ENCODE measurements at regions not wholly inside any gene's neighbourhood (a gene's known extent, or its start where the extent isn't known, plus 50 kb on each side); places are given as distances from the start of the nearest gene placed in this dataset.

DNA sequence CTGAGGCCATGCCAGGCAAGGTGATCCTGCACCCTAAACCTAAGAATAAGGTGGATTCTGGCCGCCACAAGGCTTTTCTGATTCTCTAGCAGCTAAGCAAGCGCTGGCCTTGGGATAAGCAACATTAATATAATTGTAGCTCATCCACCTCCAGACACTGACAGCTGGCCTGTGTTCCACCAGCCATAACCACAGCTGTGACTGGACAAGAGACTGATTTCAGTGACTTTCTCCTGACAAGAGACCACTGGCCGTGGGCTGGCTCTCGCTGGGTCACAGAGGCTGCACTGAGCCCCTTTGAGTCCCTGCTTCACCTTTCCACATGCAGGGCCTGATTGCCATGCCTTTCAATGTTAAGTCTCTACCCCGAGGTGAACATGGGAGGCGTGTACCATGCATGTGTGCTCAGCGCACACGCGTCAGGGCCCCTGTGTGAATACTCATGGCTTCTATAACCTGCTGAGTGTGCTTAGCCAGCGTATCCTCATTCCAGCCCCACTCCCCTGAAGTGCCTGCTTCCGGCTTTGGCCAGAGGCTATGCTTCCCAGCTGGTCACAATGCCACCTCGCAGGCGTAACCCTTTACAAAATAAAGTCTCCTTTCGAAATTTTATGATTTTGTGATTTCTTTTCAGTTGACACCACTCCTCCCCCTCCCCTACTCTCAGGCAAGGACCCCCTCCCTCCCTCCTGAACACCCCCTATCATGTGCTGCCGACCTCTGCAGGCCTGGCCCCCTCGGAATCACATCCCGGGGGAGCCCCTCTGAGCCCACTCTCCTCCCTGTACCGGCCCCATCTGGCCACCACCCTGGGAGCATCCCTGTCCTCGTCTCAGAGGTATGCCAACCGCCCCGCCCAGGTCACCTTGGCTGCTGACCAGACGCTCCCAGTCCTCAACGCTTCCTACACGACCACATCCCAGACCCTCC, 128.1 kb downstream of the CTTN start:
- H3K4me3 ChIP-seq (ENCODE audit: low read length): no peak overlapping the region
- no peak for DNase-seq (ENCODE audit: low read depth)
- TF ChIP-seq, protein P1, sequence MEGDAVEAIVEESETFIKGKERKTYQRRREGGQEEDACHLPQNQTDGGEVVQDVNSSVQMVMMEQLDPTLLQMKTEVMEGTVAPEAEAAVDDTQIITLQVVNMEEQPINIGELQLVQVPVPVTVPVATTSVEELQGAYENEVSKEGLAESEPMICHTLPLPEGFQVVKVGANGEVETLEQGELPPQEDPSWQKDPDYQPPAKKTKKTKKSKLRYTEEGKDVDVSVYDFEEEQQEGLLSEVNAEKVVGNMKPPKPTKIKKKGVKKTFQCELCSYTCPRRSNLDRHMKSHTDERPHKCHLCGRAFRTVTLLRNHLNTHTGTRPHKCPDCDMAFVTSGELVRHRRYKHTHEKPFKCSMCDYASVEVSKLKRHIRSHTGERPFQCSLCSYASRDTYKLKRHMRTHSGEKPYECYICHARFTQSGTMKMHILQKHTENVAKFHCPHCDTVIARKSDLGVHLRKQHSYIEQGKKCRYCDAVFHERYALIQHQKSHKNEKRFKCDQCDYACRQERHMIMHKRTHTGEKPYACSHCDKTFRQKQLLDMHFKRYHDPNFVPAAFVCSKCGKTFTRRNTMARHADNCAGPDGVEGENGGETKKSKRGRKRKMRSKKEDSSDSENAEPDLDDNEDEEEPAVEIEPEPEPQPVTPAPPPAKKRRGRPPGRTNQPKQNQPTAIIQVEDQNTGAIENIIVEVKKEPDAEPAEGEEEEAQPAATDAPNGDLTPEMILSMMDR (conservative IDR thresholded peaks at IDR 0.05; ENCODE audit: low read length): no peak

DNA sequence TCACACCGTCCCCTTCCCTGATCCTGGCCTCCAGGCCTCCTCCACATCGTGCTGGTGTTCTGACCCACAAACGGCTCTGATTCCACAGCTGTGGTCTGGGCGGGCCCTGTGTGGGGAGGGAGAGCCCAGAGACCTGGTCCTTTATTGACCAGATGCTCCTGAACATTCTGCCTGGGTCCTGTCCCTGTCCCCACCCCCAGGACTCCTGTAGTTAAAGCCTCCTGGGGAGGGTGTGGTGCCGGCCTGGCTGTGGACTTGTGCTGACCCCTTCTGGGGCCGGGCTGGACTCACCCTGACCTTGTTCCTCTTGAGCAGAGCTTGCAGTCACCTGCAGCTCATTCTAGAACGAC, 128.7 kb downstream of the CTTN start:
- TF ChIP-seq, protein P1 (conservative IDR thresholded peaks at IDR 0.05; ENCODE audit: low read length): no peak
- no peak for DNase-seq (ENCODE audit: low read depth)
- no peak overlapping the region for H3K4me3 ChIP-seq (ENCODE audit: low read length)

DNA sequence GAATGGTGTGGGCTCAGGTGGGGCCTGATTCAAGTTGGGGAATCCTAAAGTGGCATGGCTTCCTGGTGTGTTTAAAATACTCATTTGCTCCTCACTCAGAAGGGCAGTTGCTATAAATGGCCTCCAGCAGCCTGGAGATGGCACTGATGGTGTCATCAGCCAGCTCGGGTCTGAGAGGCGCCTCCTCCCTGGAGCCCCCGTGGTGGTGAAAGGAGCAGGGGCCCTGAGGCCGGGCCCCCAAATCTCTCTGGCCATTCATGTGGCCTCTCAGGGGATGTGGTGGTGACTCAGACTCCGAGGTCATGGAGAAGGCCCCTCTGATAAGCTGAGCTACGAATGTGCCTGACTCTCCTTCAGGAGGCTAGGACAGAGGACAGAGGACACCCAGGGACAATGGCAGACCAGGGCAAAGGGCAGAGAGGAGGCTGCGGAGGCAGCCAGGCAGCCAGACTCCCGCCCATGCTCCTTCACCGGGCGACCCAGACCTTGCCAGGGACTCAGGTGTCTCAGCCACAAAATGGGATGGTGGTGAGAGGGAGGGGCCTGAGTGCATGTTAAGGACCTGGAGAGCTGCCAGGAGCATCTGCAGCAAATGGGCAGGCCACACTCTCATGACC, 129.2 kb downstream of the CTTN start:
- no peak overlapping the region for H3K4me3 ChIP-seq (ENCODE audit: low read length)
- no peak for DNase-seq (ENCODE audit: low read depth)
- TF ChIP-seq, protein P1 (conservative IDR thresholded peaks at IDR 0.05; ENCODE audit: low read length): no peak

DNA sequence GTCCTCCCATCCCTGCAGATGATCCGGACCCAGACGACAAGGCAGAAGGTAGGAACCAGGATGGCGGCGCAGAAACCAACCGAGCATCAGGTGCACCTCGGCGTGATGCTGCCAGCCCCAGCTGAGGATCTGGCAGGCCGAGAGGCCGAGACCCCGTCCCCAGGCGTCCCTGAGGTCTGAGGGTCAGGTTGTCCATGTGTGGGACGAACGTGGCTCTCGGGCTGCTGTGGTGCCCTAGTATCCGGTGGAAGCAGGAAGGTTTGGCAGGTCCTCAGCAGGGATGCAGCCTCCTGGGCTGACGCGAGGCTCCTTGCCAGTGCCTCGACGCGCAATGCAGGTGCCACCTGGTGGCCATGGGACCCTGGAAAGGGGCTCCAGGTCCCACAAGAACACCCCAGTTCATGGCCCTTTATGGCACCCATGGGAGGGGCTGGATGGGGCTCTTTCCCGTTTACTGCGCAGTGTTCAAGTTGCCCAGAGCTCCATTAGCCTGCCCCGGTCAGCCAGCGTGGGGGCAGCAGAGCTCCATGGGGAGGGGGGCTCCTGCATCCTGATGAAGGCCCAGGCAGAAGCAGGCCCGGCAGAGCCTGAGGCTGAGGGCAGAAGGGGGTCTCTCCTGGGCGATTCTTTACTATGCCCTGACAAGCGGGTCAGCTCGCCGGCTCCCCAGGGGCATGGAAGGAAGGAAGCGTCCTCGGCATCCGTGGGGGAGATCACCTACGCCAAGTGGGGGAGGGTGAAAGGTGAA, 129.9 kb downstream of the CTTN start:
- no peak for DNase-seq (ENCODE audit: low read depth)
- H3K4me3 ChIP-seq (ENCODE audit: low read length): no peak overlapping the region
- TF ChIP-seq, protein P1 (conservative IDR thresholded peaks at IDR 0.05; ENCODE audit: low read length): no peak

DNA sequence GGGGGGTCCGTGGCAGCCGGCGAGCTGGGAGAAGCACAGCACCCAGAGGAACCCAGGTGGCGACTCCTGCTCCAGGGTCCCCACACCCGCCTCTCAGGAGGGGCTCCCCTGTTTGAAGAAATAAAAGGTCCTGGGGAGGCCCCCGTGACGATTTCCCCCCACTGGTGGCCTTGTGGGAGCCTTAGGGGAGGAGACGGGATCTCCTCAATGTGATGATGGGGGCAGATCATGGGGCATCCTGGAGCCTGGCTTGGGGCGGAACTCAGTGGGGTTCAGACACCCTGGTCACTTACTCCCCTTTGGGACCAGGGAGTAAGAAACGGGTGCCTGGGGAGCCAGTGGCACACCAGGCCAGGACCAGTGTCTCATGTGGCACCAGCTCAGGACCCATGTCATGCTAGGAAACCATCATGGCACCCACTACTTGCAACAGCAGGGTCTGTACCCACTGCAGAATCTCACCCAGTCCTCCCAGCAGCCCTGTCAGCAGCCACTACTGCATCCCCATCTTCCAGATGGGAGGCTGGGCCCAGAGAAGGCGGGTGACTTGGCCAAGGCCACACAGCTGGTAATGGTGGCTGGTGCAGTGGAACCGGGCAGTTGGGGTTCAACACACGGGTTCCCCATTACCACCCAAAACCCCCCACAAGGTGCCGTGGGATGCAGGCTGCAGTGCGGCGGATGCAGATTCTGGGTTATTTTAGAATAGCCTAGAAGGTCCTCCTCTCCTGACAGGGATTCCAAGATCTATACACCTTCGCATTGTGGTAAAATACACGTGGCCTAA, 130.7 kb downstream of the CTTN start:
- TF ChIP-seq, protein P1 (conservative IDR thresholded peaks at IDR 0.05; ENCODE audit: low read length): no peak
- H3K4me3 ChIP-seq (ENCODE audit: low read length): no peak overlapping the region
- no peak for DNase-seq (ENCODE audit: low read depth)

DNA sequence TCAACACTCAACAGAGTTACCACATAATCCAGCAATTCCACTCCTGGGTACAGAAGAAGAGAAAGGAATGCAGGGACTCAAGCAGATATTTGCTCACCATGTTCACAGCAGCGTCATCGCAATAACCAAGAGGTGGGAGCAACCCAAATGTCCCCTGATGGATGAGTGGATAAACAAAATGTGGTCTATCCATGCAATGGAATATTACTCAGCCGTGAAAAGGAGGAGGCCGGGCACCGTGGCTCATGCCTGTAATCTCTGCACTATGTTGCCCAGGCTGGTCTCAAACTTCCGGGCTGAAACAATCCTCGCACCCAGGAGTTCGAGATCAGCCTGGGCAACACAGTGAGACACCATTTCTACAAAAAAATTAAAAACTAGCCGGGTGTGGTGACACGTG, 131.7 kb downstream of the CTTN start:
- TF ChIP-seq, protein P1 (conservative IDR thresholded peaks at IDR 0.05; ENCODE audit: low read length): no peak
- H3K4me3 ChIP-seq (ENCODE audit: low read length): no peak overlapping the region
- no peak for DNase-seq (ENCODE audit: low read depth)
